Peyer's patch (tissue), 4 donors: ENCODE measurements at regions not wholly inside any gene's neighbourhood (a gene's known extent, or its start where the extent isn't known, plus 50 kb on each side); places are given as distances from the start of the nearest gene placed in this dataset.

Experiments used
- DNase-seq, 3 donors: peaks; one replicate each; pipeline ENCODE4 v3.0.0-alpha.2; 2017 to 2019
- H3K27ac ChIP-seq, 4 donors: fragments of 200-600 bp; sonication (generic); one replicate each; pipeline ENCODE4 v1.5.1; 2016 to 2019
- H3K27me3 ChIP-seq, 2 donors: fragments of 200-600 bp; sonication (generic); one replicate each; pipeline ENCODE4 v1.5.1; 2019
- H3K36me3 ChIP-seq, 3 donors: fragments of 200-600 bp; sonication (generic); one replicate each; pipeline ENCODE4 v1.5.1; 2016 to 2019
- H3K4me1 ChIP-seq, 4 donors: fragments of 200-600 bp; sonication (generic); one replicate each; pipeline ENCODE4 v1.5.1; 2016 to 2019
- H3K4me3 ChIP-seq, 4 donors: fragments of 200-600 bp; sonication (generic); 1 replicate in 3 of 4; 2 replicates in 1 of 4; pipeline ENCODE4 v1.5.1; 2016 to 2019; ENCODE audit warnings: mild to moderate bottlenecking in 1 of 4
- H3K9me3 ChIP-seq, 4 donors: fragments of 200-600 bp; sonication (generic); one replicate each; pipeline ENCODE4 v1.5.1; 2016 to 2019; ENCODE audit warnings: mild to moderate bottlenecking in 1 of 4
- POLR2A ChIP-seq, 2 donors: fragments of 450-650 bp; IDR thresholded peaks; one replicate each; pipeline ENCODE4 v1.5.1; 2017; ENCODE audit warnings: antibody characterized with exemption in 2 of 2, mild to moderate bottlenecking in 2 of 2, moderate library complexity in 2 of 2
- TF ChIP-seq, protein P1 (sequence below), 6 experiments: fragments of 450-650 bp in 4 of 6; fragments of 200-600 bp in 2 of 6; sonication (generic) in 1 of 6; IDR thresholded peaks; one replicate each; pipeline ENCODE4 v1.5.1; 2017 to 2019; ENCODE audit warnings: antibody characterized with exemption in 6 of 6, mild to moderate bottlenecking in 3 of 6, moderate library complexity in 1 of 6

DNA sequence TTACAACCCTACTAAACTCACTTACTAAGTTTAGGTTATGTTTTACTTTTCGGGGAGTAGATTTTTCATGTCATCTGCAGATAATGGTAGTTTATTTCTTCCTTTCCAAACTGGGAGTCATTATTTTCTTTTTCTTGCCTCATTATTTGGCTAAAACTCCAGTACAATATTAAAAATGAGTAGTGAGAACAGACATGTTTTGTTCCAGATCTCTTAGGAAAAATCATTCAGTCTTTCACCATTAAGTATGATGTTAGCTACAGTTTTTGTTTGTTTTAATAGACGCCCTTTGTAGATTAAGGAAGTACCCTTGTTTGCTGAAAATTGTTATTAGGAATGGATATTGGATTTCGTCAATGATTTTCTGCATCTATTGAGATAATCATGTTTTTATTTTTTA lies 472.0 kb upstream of the PAPPA start:
- Histone ChIP-seq H3K9me3 (no peaks in the 10 kb centered on the region), H3K36me3 (no peaks in the 10 kb centered on the region), H3K27me3 (no peaks in the 10 kb centered on the region), H3K4me1 (no peaks in the 10 kb centered on the region), H3K27ac (no peak overlapping the region), H3K4me3 (no peak overlapping the region)
- no peak for DNase-seq
- no peak for TF ChIP-seq POLR2A (IDR thresholded peaks at IDR 0.05)
- TF ChIP-seq, protein P1, sequence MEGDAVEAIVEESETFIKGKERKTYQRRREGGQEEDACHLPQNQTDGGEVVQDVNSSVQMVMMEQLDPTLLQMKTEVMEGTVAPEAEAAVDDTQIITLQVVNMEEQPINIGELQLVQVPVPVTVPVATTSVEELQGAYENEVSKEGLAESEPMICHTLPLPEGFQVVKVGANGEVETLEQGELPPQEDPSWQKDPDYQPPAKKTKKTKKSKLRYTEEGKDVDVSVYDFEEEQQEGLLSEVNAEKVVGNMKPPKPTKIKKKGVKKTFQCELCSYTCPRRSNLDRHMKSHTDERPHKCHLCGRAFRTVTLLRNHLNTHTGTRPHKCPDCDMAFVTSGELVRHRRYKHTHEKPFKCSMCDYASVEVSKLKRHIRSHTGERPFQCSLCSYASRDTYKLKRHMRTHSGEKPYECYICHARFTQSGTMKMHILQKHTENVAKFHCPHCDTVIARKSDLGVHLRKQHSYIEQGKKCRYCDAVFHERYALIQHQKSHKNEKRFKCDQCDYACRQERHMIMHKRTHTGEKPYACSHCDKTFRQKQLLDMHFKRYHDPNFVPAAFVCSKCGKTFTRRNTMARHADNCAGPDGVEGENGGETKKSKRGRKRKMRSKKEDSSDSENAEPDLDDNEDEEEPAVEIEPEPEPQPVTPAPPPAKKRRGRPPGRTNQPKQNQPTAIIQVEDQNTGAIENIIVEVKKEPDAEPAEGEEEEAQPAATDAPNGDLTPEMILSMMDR (IDR thresholded peaks at IDR 0.05), result no peak

DNA sequence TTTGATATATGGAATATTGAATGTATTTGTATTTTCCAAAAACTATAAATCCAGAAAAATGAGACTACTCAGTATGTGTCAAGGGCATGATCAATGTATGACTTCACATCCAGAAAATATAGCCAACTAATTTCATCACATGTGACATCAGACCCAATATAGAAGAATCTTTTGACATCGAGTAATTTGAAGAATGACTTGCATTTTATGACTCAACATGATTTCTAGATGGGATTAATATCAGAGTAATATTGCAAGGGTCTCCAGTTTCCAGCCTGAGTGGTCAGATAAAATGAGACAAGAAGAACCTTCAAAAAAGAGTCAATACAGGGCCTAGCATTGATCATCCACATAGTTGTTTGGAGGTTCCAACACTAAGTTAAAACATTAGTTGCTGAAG lies 467.5 kb upstream of the PAPPA start:
- TF ChIP-seq POLR2A (IDR thresholded peaks at IDR 0.05), result no peak
- TF ChIP-seq, protein P1 (IDR thresholded peaks at IDR 0.05), result no peak

DNA sequence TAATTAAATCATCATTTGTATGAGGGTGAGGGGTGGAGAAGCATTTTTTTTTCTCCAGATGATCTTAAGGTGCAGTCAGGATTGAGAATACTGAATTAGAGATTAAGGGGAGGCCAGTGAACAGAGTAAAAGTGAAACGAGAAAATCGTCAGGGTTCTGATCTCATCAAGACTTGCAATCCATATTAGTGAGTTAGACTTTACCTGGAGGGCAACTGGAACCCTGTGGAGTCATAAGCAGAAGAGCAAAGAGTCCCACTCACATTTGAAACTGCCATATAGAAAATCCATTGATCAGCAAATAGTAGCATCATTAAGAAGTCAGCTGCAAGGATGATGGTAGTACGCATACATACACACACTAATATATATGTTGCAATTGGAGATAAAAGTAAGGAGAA lies 466.2 kb upstream of the PAPPA start:
- TF ChIP-seq POLR2A (IDR thresholded peaks at IDR 0.05), result no peak
- TF ChIP-seq, protein P1 (IDR thresholded peaks at IDR 0.05), result no peak
- H3K36me3 ChIP-seq, result no peaks in the 10 kb centered on the region
- H3K27ac ChIP-seq, result no peak overlapping the region
- H3K27me3 ChIP-seq, result no peaks in the 10 kb centered on the region
- no peaks in the 10 kb centered on the region for H3K4me1 ChIP-seq
- H3K4me3 ChIP-seq, result no peak overlapping the region
- H3K9me3 ChIP-seq, result no peaks in the 10 kb centered on the region
- DNase-seq, result no peak

More for the DNA sequence above, 467.5 kb upstream of the PAPPA start:
- Histone ChIP-seq H3K27ac (no peak overlapping the region), H3K4me1 (no peaks in the 10 kb centered on the region), H3K27me3 (no peaks in the 10 kb centered on the region), H3K4me3 (no peak overlapping the region), H3K9me3 (no peaks in the 10 kb centered on the region), H3K36me3 (no peaks in the 10 kb centered on the region)
- no peak for DNase-seq

DNA sequence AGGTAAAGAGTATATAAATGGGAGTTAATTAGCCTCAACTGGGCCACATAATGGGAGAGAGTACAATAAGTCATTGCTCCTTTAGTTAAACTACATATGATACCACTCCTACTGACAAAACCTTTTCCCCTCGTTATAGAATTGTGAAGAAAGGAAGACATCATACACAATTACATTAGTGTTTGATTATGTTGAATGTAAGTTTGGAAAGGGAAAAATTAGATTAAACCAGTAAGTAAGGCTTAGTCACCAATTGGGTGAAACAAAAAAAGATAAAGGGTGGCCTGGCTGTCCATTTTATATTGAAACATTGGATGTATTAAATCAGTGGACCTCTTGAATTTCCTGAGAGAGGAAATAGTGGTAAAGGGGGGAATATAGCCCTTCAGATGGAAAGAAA lies 464.3 kb upstream of the PAPPA start:
- Histone ChIP-seq H3K36me3 (no peaks in the 10 kb centered on the region), H3K4me1 (no peaks in the 10 kb centered on the region)

DNA sequence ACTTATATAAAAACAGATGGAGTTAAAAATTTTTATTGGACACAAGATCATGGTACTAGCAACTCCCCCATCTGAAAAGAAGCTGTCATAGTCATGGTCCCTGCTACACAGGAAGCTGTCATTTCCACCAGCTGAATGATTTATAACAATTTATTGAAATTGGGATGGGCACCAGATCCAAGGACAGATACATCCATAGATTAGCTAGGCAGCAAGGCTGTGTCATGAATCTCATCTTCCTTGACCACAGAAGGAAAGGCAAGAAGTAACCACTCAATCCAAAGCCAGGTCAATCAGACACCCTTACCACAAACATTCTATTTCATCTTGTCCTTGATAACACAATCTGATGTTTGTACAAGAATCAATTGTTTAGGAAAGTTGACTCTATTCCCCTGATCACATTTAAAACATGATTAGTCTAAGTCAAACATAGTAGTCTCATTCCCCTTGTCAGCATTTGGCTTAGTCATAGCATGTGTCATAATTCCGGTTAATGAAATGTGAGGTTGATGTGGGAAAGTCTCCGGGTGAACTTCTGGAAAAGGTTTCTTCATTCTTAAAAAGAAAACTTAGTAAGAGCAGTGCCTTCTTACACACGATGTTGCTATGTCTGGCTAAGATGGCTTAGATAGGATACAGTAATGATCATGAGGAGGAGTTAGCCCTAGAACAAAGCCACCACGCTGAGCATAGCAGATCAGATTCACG lies 462.6 kb upstream of the PAPPA start:
- no peaks in the 10 kb centered on the region for H3K4me1 ChIP-seq

More for the DNA sequence above, 464.3 kb upstream of the PAPPA start:
- Histone ChIP-seq H3K27me3 (no peaks in the 10 kb centered on the region), H3K4me3 (no peak overlapping the region), H3K27ac (no peak overlapping the region), H3K9me3 (no peaks in the 10 kb centered on the region)
- no peak for TF ChIP-seq POLR2A (IDR thresholded peaks at IDR 0.05)
- TF ChIP-seq, protein P1 (IDR thresholded peaks at IDR 0.05), result no peak
- DNase-seq, result no peak

More for the DNA sequence above, 462.6 kb upstream of the PAPPA start:
- no peak overlapping the region for H3K4me3 ChIP-seq
- no peak for DNase-seq
- H3K27me3 ChIP-seq, result no peaks in the 10 kb centered on the region
- no peak overlapping the region for H3K27ac ChIP-seq
- H3K9me3 ChIP-seq, result no peaks in the 10 kb centered on the region
- TF ChIP-seq, protein P1 (IDR thresholded peaks at IDR 0.05), result no peak
- no peak for TF ChIP-seq POLR2A (IDR thresholded peaks at IDR 0.05)
- H3K36me3 ChIP-seq, result no peaks in the 10 kb centered on the region
